ENCODE measurements at regions not wholly inside any gene's neighbourhood (a gene's known extent, or its start where the extent isn't known, plus 50 kb on each side); places are given as distances from the start of the nearest gene placed in this dataset.

GRCh38 chr7:91759205-91759863 lies 121.2 kb downstream of the MTERF1 start:
- H3K4me1 ChIP-seq (ENCODE audit: control insufficient read depth in 1 of 2, extremely low read depth in 1 of 2, insufficient read depth in 2 of 2, low read length in 2 of 2) = no peaks in the 10 kb centered on the region
- H3K9me3 Mint-ChIP-seq = peaks cover 26 to 49% (median 38%) of the 10 kb centered on the region in 3 donors
- ChIA-PET CTCF (no interaction called here), POLR2A (no interaction called here)
- WGBS (ENCODE audit: insufficient coverage) = 69% methylated on average over 4 of the region's 4 CpGs
- H3K27me3 Mint-ChIP-seq = peaks cover 0 to 3% of the 10 kb centered on the region in 2 donors
- no peak overlapping the region for H3K27ac ChIP-seq (ENCODE audit: low read length)
- H3K9me3 ChIP-seq = no peaks in the 10 kb centered on the region
- H3K4me3 Mint-ChIP-seq = no peak overlapping the region
- H3K27me3 ChIP-seq (replicated peaks in 1 of 2; ENCODE audit: control insufficient read depth in 2 of 2, extremely low read depth in 1 of 2, insufficient read depth in 2 of 2, low read length in 1 of 2) = no peaks in the 10 kb centered on the region
- ATAC-seq (replicated peaks in 1 of 4) (no peak), DNase-seq (no peak)
- no peak overlapping the region for H3K27ac Mint-ChIP-seq
- H3K4me1 Mint-ChIP-seq = no peaks in the 10 kb centered on the region
- H3K36me3 Mint-ChIP-seq = peaks cover 4% of the 10 kb centered on the region
- no peak overlapping the region for H3K4me3 ChIP-seq (ENCODE audit: control insufficient read depth in 1 of 2, extremely low read depth in 1 of 2, low read length in 1 of 2)
- no peaks in the 10 kb centered on the region for H3K36me3 ChIP-seq (ENCODE audit: control insufficient read depth in 2 of 2, extremely low read depth in 1 of 2, insufficient read depth in 1 of 2, low read length in 1 of 2)

- Histone ChIP-seq H3K9me3 (no peaks in the 10 kb centered on the region), H3K27me3 (replicated peaks in 1 of 2; ENCODE audit: control insufficient read depth in 2 of 2, extremely low read depth in 1 of 2, insufficient read depth in 2 of 2, low read length in 1 of 2) (no peaks in the 10 kb centered on the region), H3K36me3 (ENCODE audit: control insufficient read depth in 2 of 2, extremely low read depth in 1 of 2, insufficient read depth in 1 of 2, low read length in 1 of 2) (no peaks in the 10 kb centered on the region), H3K4me1 (ENCODE audit: control insufficient read depth in 1 of 2, extremely low read depth in 1 of 2, insufficient read depth in 2 of 2, low read length in 2 of 2) (no peaks in the 10 kb centered on the region), H3K4me3 (ENCODE audit: control insufficient read depth in 1 of 2, extremely low read depth in 1 of 2, low read length in 1 of 2) (no peak overlapping the region), H3K27ac (ENCODE audit: low read length) (no peak overlapping the region)
- H3K36me3 Mint-ChIP-seq = no peaks in the 10 kb centered on the region
- peaks cover 3 to 22% (median 12%) of the 10 kb centered on the region in 3 donors for H3K9me3 Mint-ChIP-seq
- no peak overlapping the region for H3K27ac Mint-ChIP-seq
- no peaks in the 10 kb centered on the region for H3K27me3 Mint-ChIP-seq
- H3K4me1 Mint-ChIP-seq = no peaks in the 10 kb centered on the region
- DNase-seq (no peak), ATAC-seq (replicated peaks in 1 of 4) (no peak)
- CTCF ChIA-PET = no interaction called here
- H3K4me3 Mint-ChIP-seq = no peak overlapping the region
- WGBS (ENCODE audit: insufficient coverage) = 90% methylated on average over 5 of the region's 10 CpGs
- POLR2A ChIA-PET = no interaction called here
Observed at GRCh38 chr7:91767820-91768219, 112.7 kb downstream of the MTERF1 start.

- Histone ChIP-seq H3K4me3 (ENCODE audit: control insufficient read depth in 1 of 2, extremely low read depth in 1 of 2, low read length in 1 of 2) (no peak overlapping the region), H3K9me3 (no peaks in the 10 kb centered on the region), H3K27ac (ENCODE audit: low read length) (no peak overlapping the region), H3K36me3 (ENCODE audit: control insufficient read depth in 2 of 2, extremely low read depth in 1 of 2, insufficient read depth in 1 of 2, low read length in 1 of 2) (no peaks in the 10 kb centered on the region), H3K27me3 (replicated peaks in 1 of 2; ENCODE audit: control insufficient read depth in 2 of 2, extremely low read depth in 1 of 2, insufficient read depth in 2 of 2, low read length in 1 of 2) (no peaks in the 10 kb centered on the region), H3K4me1 (ENCODE audit: control insufficient read depth in 1 of 2, extremely low read depth in 1 of 2, insufficient read depth in 2 of 2, low read length in 2 of 2) (no peaks in the 10 kb centered on the region)
- Mint-ChIP-seq H3K4me3 (no peak overlapping the region), H3K36me3 (no peaks in the 10 kb centered on the region), H3K27ac (no peak overlapping the region), H3K9me3 (no peaks in the 10 kb centered on the region), H3K4me1 (no peaks in the 10 kb centered on the region), H3K27me3 (peaks cover 0 to 4% of the 10 kb centered on the region in 2 donors)
- ChIA-PET POLR2A (no interaction called here), CTCF (no interaction called here)
- no CpG with 5 or more reads among the region's 1 CpG for WGBS (ENCODE audit: insufficient coverage)
- ATAC-seq (replicated peaks in 1 of 4) (no peak), DNase-seq (no peak)
Observed at GRCh38 chr7:91771394-91771793, 109.1 kb downstream of the MTERF1 start.

GRCh38 chr7:91771921-91772815 lies 108.3 kb downstream of the MTERF1 start:
- Mint-ChIP-seq H3K27me3 (peaks cover 0 to 5% of the 10 kb centered on the region in 2 donors), H3K36me3 (no peaks in the 10 kb centered on the region), H3K9me3 (no peaks in the 10 kb centered on the region), H3K27ac (no peak overlapping the region), H3K4me3 (no peak overlapping the region), H3K4me1 (no peaks in the 10 kb centered on the region)
- WGBS (ENCODE audit: insufficient coverage) = 80% methylated on average over 2 of the region's 4 CpGs
- Histone ChIP-seq H3K4me3 (ENCODE audit: control insufficient read depth in 1 of 2, extremely low read depth in 1 of 2, low read length in 1 of 2) (no peak overlapping the region), H3K4me1 (ENCODE audit: control insufficient read depth in 1 of 2, extremely low read depth in 1 of 2, insufficient read depth in 2 of 2, low read length in 2 of 2) (no peaks in the 10 kb centered on the region), H3K9me3 (no peaks in the 10 kb centered on the region), H3K27ac (ENCODE audit: low read length) (no peak overlapping the region), H3K27me3 (replicated peaks in 1 of 2; ENCODE audit: control insufficient read depth in 2 of 2, extremely low read depth in 1 of 2, insufficient read depth in 2 of 2, low read length in 1 of 2) (no peaks in the 10 kb centered on the region), H3K36me3 (ENCODE audit: control insufficient read depth in 2 of 2, extremely low read depth in 1 of 2, insufficient read depth in 1 of 2, low read length in 1 of 2) (no peaks in the 10 kb centered on the region)
- no peak for ATAC-seq (replicated peaks in 1 of 4)
- CTCF ChIA-PET = no interaction called here
- no peak for DNase-seq
- POLR2A ChIA-PET = no interaction called here

GRCh38 chr7:91776171-91776570 lies 104.3 kb downstream of the MTERF1 start:
- Mint-ChIP-seq H3K36me3 (no peaks in the 10 kb centered on the region), H3K27ac (no peak overlapping the region), H3K4me1 (no peaks in the 10 kb centered on the region), H3K27me3 (peaks cover 0 to 5% of the 10 kb centered on the region in 2 donors), H3K4me3 (no peak overlapping the region), H3K9me3 (no peaks in the 10 kb centered on the region)
- Histone ChIP-seq H3K9me3 (no peaks in the 10 kb centered on the region), H3K4me3 (ENCODE audit: control insufficient read depth in 1 of 2, extremely low read depth in 1 of 2, low read length in 1 of 2) (no peak overlapping the region), H3K27me3 (replicated peaks in 1 of 2; ENCODE audit: control insufficient read depth in 2 of 2, extremely low read depth in 1 of 2, insufficient read depth in 2 of 2, low read length in 1 of 2) (no peaks in the 10 kb centered on the region), H3K27ac (ENCODE audit: low read length) (no peak overlapping the region), H3K36me3 (ENCODE audit: control insufficient read depth in 2 of 2, extremely low read depth in 1 of 2, insufficient read depth in 1 of 2, low read length in 1 of 2) (no peaks in the 10 kb centered on the region), H3K4me1 (ENCODE audit: control insufficient read depth in 1 of 2, extremely low read depth in 1 of 2, insufficient read depth in 2 of 2, low read length in 2 of 2) (no peaks in the 10 kb centered on the region)
- POLR2A ChIA-PET = no interaction called here
- CTCF ChIA-PET = no interaction called here
- no peak for DNase-seq
- no peak for ATAC-seq (replicated peaks in 1 of 4)
- WGBS (ENCODE audit: insufficient coverage) = 100% methylated on average over 1 of the region's 2 CpGs

GRCh38 chr7:91777522-91777921 lies 103.0 kb downstream of the MTERF1 start:
- H3K9me3 ChIP-seq = no peaks in the 10 kb centered on the region
- peaks cover 0 to 5% of the 10 kb centered on the region in 2 donors for H3K27me3 Mint-ChIP-seq
- no peaks in the 10 kb centered on the region for H3K36me3 ChIP-seq (ENCODE audit: control insufficient read depth in 2 of 2, extremely low read depth in 1 of 2, insufficient read depth in 1 of 2, low read length in 1 of 2)
- ATAC-seq (replicated peaks in 1 of 4) (no peak), DNase-seq (no peak)
- H3K4me3 Mint-ChIP-seq = no peak overlapping the region
- H3K27ac ChIP-seq (ENCODE audit: low read length) = no peak overlapping the region
- H3K9me3 Mint-ChIP-seq = no peaks in the 10 kb centered on the region
- H3K4me1 ChIP-seq (ENCODE audit: control insufficient read depth in 1 of 2, extremely low read depth in 1 of 2, insufficient read depth in 2 of 2, low read length in 2 of 2) = no peaks in the 10 kb centered on the region
- H3K36me3 Mint-ChIP-seq = no peaks in the 10 kb centered on the region
- no peak overlapping the region for H3K4me3 ChIP-seq (ENCODE audit: control insufficient read depth in 1 of 2, extremely low read depth in 1 of 2, low read length in 1 of 2)
- H3K27ac Mint-ChIP-seq = no peak overlapping the region
- no peaks in the 10 kb centered on the region for H3K27me3 ChIP-seq (replicated peaks in 1 of 2; ENCODE audit: control insufficient read depth in 2 of 2, extremely low read depth in 1 of 2, insufficient read depth in 2 of 2, low read length in 1 of 2)
- no CpG with 5 or more reads among the region's 3 CpGs for WGBS (ENCODE audit: insufficient coverage)
- no peaks in the 10 kb centered on the region for H3K4me1 Mint-ChIP-seq
- CTCF ChIA-PET = no interaction called here
- POLR2A ChIA-PET = no interaction called here
